ENCODE measurements at regions not wholly inside any gene's neighbourhood (a gene's known extent, or its start where the extent isn't known, plus 50 kb on each side); places are given as distances from the start of the nearest gene placed in this dataset.

DNA sequence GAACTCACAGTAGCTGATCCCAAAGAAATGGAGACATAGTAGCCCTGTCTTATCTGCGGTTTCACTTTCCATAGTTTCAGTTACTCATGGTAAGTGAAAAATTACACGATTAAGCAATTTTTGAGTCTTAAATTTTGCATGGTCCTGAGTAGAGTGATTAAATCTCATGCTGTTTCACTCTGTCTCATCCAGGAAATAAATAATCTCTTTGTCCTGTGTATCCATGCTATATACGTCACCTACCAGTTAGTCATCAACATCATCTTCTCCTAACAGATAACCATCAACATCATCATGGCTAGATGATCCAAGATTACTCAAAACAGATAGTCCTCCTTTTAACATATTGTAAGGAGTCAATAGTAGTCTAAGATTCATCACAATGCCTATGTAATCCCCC lies 1589.3 kb downstream of the BRINP3 start:
- H3K9me3 Mint-ChIP-seq (ENCODE audit: insufficient read depth) = peaks cover 3% of the 10 kb centered on the region
- no peaks in the 10 kb centered on the region for H3K4me1 Mint-ChIP-seq (ENCODE audit: low read depth)
- DNase-seq (no peak), ATAC-seq (no peak)
- no peaks in the 10 kb centered on the region for H3K36me3 Mint-ChIP-seq (ENCODE audit: low read depth)
- H3K27me3 Mint-ChIP-seq (ENCODE audit: low read depth) = no peaks in the 10 kb centered on the region
- H3K27ac Mint-ChIP-seq = no peak overlapping the region
- POLR2A ChIA-PET = no interaction called here
- no peak overlapping the region for H3K4me3 Mint-ChIP-seq
- CTCF ChIA-PET = no interaction called here

- Mint-ChIP-seq H3K4me3 (no peak overlapping the region), H3K27ac (no peak overlapping the region), H3K36me3 (ENCODE audit: low read depth) (no peaks in the 10 kb centered on the region), H3K9me3 (ENCODE audit: insufficient read depth) (peaks cover 3% of the 10 kb centered on the region), H3K27me3 (ENCODE audit: low read depth) (no peaks in the 10 kb centered on the region), H3K4me1 (ENCODE audit: low read depth) (no peaks in the 10 kb centered on the region)
- DNase-seq (no peak), ATAC-seq (no peak)
- POLR2A ChIA-PET = no interaction called here
- CTCF ChIA-PET = no interaction called here
Observed at GRCh38 chr1:188889166-188889565, 1588.5 kb downstream of the BRINP3 start.

GRCh38 chr1:188891958-188892357 lies 1585.7 kb downstream of the BRINP3 start:
- Mint-ChIP-seq H3K4me1 (ENCODE audit: low read depth) (no peaks in the 10 kb centered on the region), H3K27me3 (ENCODE audit: low read depth) (no peaks in the 10 kb centered on the region), H3K9me3 (ENCODE audit: insufficient read depth) (peaks cover 4% of the 10 kb centered on the region), H3K27ac (no peak overlapping the region), H3K4me3 (no peak overlapping the region), H3K36me3 (ENCODE audit: low read depth) (no peaks in the 10 kb centered on the region)
- no peak for DNase-seq
- ATAC-seq = no peak
- ChIA-PET POLR2A (no interaction called here), CTCF (no interaction called here)

- Mint-ChIP-seq H3K27me3 (ENCODE audit: low read depth) (no peaks in the 10 kb centered on the region), H3K4me3 (no peak overlapping the region), H3K27ac (no peak overlapping the region), H3K4me1 (ENCODE audit: low read depth) (no peaks in the 10 kb centered on the region), H3K36me3 (ENCODE audit: low read depth) (no peaks in the 10 kb centered on the region), H3K9me3 (ENCODE audit: insufficient read depth) (peaks cover 20% of the 10 kb centered on the region)
- CTCF ChIA-PET = no interaction called here
- DNase-seq (no peak), ATAC-seq (no peak)
- POLR2A ChIA-PET = no interaction called here
Observed at GRCh38 chr1:188895611-188896010, 1582.1 kb downstream of the BRINP3 start.

DNA sequence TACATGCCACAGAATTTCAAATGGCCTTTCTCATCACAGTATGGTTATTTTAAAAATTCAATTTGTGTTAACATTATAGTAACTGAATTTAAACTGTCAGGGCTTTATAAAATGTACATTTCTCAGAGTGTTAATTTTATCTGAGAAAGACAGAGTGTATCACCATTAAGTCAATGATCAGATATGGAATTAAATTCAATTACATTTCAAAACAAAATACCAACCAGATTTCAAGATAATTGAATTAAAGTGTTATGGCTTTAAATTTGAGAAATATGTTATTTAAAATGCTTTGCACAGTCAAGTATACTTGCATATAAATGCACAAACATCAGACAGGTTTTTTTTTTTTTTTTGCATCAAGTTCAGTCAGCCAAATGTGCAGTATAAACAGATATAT lies 1574.4 kb downstream of the BRINP3 start:
- Mint-ChIP-seq H3K27ac (no peak overlapping the region), H3K4me1 (ENCODE audit: low read depth) (no peaks in the 10 kb centered on the region), H3K9me3 (ENCODE audit: insufficient read depth) (peaks cover 6% of the 10 kb centered on the region), H3K4me3 (no peak overlapping the region), H3K27me3 (ENCODE audit: low read depth) (no peaks in the 10 kb centered on the region), H3K36me3 (ENCODE audit: low read depth) (no peaks in the 10 kb centered on the region)
- ATAC-seq (no peak), DNase-seq (no peak)
- ChIA-PET CTCF (no interaction called here), POLR2A (no interaction called here)

- no peak for ATAC-seq
- CTCF ChIA-PET = no interaction called here
- Mint-ChIP-seq H3K9me3 (ENCODE audit: insufficient read depth) (no peaks in the 10 kb centered on the region), H3K4me1 (ENCODE audit: low read depth) (no peaks in the 10 kb centered on the region), H3K27ac (no peak overlapping the region), H3K27me3 (ENCODE audit: low read depth) (no peaks in the 10 kb centered on the region), H3K36me3 (ENCODE audit: low read depth) (no peaks in the 10 kb centered on the region), H3K4me3 (no peak overlapping the region)
- POLR2A ChIA-PET = no interaction called here
- DNase-seq = no peak
Observed at GRCh38 chr1:188904201-188904600, 1573.5 kb downstream of the BRINP3 start.

DNA sequence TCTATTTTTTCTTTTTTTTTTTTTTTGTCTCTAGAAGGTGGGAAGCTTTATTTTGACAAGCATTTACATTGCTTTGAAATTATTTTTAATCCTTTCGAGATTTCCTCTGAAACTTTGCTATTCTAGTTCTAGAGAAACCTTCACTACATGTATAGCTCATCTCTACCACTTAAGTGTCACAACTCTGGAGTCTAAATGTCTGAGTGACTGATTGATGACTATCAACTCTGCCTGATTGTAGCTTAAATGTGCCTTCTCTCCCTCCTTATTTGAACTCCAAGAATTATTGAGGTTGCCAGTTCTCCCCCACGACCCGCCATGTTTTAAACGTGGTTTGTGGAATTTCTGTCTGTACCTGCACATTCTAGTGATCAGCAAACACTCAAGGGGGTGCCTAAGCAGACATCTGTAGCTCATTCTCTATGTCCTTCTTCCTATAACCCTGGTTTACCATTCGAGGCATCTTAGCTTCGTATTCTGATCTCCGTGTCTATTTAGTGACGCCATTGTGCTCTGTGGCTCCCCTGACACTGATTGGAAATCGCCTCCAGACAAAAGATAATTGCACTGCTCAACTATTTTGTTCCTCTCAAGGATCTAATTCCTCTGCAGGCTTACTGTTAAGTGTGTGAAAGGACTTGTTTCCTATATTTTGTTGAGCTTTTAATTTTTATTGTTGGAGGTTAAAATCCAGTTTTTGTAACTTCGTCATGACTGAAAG lies 1570.6 kb downstream of the BRINP3 start:
- no peak for ATAC-seq
- CTCF ChIA-PET = interaction anchor here (1.5 kb wide), 1 partner anchor 12 kb away, joined by 3 read pairs; no protein-coding TSS in a partner anchor
- H3K4me1 Mint-ChIP-seq (ENCODE audit: low read depth) = no peaks in the 10 kb centered on the region
- H3K4me3 Mint-ChIP-seq = no peak overlapping the region
- no peaks in the 10 kb centered on the region for H3K27me3 Mint-ChIP-seq (ENCODE audit: low read depth)
- no peak for DNase-seq
- POLR2A ChIA-PET = no interaction called here
- H3K36me3 Mint-ChIP-seq (ENCODE audit: low read depth) = no peaks in the 10 kb centered on the region
- no peak overlapping the region for H3K27ac Mint-ChIP-seq
- no peaks in the 10 kb centered on the region for H3K9me3 Mint-ChIP-seq (ENCODE audit: insufficient read depth)

GRCh38 chr1:188930382-188930781 lies 1547.3 kb downstream of the BRINP3 start:
- Mint-ChIP-seq H3K4me3 (no peak overlapping the region), H3K4me1 (ENCODE audit: low read depth) (no peaks in the 10 kb centered on the region), H3K27ac (no peak overlapping the region), H3K36me3 (ENCODE audit: low read depth) (no peaks in the 10 kb centered on the region), H3K27me3 (ENCODE audit: low read depth) (no peaks in the 10 kb centered on the region), H3K9me3 (ENCODE audit: insufficient read depth) (no peaks in the 10 kb centered on the region)
- POLR2A ChIA-PET = no interaction called here
- CTCF ChIA-PET = no interaction called here
- DNase-seq = no peak
- no peak for ATAC-seq

- ATAC-seq (no peak), DNase-seq (no peak)
- Mint-ChIP-seq H3K36me3 (ENCODE audit: low read depth) (no peaks in the 10 kb centered on the region), H3K27ac (no peak overlapping the region), H3K9me3 (ENCODE audit: insufficient read depth) (no peaks in the 10 kb centered on the region), H3K4me3 (no peak overlapping the region), H3K4me1 (ENCODE audit: low read depth) (no peaks in the 10 kb centered on the region), H3K27me3 (ENCODE audit: low read depth) (no peaks in the 10 kb centered on the region)
- CTCF ChIA-PET = no interaction called here
- POLR2A ChIA-PET = no interaction called here
Observed at GRCh38 chr1:188931506-188931905, 1546.2 kb downstream of the BRINP3 start.

DNA sequence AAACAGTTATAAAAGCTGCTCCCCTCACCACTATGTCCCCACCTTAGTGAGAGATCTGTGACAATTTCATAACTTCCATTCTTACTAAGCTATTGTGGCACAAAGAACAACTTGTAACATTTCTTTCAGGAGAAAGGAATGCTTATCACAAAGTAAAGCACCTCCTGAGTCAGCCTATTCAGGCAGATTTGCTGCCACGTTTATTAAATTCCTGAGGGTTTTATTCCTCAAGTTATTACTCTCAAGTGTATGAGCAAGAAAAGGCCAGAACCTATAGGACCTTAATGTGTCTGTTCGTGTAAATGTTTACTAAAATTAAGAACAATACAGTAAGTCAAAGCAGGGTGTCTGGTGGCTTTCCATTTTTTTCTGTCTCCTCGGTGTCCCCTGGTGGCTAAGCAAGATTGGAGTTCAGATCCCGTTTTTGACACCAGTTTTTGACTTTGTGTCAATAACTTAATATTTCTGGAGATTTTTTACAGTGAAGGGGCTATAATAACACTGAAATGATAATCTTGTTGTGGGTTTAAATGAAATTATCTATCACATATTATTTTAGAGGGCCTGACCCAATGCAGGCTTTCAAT lies 1539.6 kb downstream of the BRINP3 start:
- Mint-ChIP-seq H3K36me3 (ENCODE audit: low read depth) (no peaks in the 10 kb centered on the region), H3K4me3 (no peak overlapping the region), H3K27me3 (ENCODE audit: low read depth) (no peaks in the 10 kb centered on the region), H3K9me3 (ENCODE audit: insufficient read depth) (peaks cover 8% of the 10 kb centered on the region), H3K4me1 (ENCODE audit: low read depth) (no peaks in the 10 kb centered on the region), H3K27ac (no peak overlapping the region)
- DNase-seq (no peak), ATAC-seq (no peak)
- CTCF ChIA-PET = no interaction called here
- POLR2A ChIA-PET = no interaction called here

DNA sequence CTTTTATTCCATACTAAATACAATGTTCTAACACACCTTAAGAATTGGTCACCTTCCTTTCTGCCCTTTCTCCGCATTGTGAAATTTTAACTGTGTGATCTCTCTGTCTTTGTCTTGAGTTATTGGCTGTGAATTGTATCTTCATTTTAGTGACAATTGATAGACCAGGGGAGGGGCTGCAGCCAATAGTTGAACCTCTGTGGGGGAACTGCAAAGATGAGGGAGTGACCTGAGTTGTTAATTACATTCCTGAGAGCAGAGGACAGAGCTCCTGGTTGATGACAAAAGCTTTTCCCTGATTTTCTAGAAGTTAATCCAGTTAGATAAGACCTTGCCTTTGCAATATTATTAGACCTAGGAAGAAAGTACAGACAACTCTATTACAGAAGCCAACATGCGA lies 1535.7 kb downstream of the BRINP3 start:
- Mint-ChIP-seq H3K4me1 (ENCODE audit: low read depth) (no peaks in the 10 kb centered on the region), H3K4me3 (no peak overlapping the region), H3K27me3 (ENCODE audit: low read depth) (no peaks in the 10 kb centered on the region), H3K27ac (no peak overlapping the region), H3K36me3 (ENCODE audit: low read depth) (no peaks in the 10 kb centered on the region), H3K9me3 (ENCODE audit: insufficient read depth) (peaks cover 11% of the 10 kb centered on the region)
- ChIA-PET POLR2A (no interaction called here), CTCF (no interaction called here)
- DNase-seq = no peak
- ATAC-seq = no peak

- no peak for DNase-seq
- Mint-ChIP-seq H3K9me3 (ENCODE audit: insufficient read depth) (peaks cover 13% of the 10 kb centered on the region), H3K4me3 (no peak overlapping the region), H3K36me3 (ENCODE audit: low read depth) (no peaks in the 10 kb centered on the region), H3K27me3 (ENCODE audit: low read depth) (no peaks in the 10 kb centered on the region), H3K27ac (no peak overlapping the region), H3K4me1 (ENCODE audit: low read depth) (no peaks in the 10 kb centered on the region)
- ChIA-PET CTCF (no interaction called here), POLR2A (no interaction called here)
- ATAC-seq = no peak
Observed at GRCh38 chr1:188949701-188950100, 1528.0 kb downstream of the BRINP3 start.

DNA sequence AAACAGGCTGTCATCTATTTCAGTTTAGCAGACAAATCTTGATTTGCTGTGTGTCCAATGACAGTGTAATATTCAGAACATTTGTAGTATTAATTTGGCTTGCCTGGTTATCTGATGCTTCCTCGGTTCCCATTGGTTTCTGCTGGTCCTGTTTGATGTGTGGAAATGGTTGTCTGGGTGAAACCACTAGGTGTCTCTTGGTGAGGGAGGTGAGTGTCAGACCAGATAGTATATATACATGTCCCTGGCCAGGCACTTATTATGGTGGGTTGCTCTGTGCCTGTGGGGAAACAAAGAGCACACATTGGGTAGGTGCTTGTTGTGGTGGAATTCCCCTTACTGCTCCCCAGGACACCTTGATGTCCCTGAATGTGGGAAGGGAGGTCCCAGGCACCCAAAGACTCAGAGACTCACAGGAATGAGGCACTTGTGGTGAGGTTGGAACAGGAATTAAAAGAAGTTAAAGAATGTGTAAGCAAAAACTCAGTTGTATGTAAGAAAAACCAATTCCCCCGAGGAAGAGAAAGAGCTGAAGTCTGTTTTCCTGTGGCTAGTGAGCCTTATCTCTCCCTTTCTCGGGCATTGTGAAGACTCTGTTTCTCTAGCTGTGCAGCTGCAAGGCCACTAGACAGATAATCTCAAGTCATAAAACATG lies 1519.1 kb downstream of the BRINP3 start:
- H3K27me3 Mint-ChIP-seq (ENCODE audit: low read depth) = no peaks in the 10 kb centered on the region
- H3K36me3 Mint-ChIP-seq (ENCODE audit: low read depth) = no peaks in the 10 kb centered on the region
- H3K4me3 Mint-ChIP-seq = no peak overlapping the region
- ChIA-PET CTCF (no interaction called here), POLR2A (no interaction called here)
- no peak for DNase-seq
- H3K9me3 Mint-ChIP-seq (ENCODE audit: insufficient read depth) = peaks cover 11% of the 10 kb centered on the region
- no peak for ATAC-seq
- no peak overlapping the region for H3K27ac Mint-ChIP-seq
- no peaks in the 10 kb centered on the region for H3K4me1 Mint-ChIP-seq (ENCODE audit: low read depth)
